Nephron progenitor cell (in vitro differentiated cells): ENCODE measurements at regions not wholly inside any gene's neighbourhood (a gene's known extent, or its start where the extent isn't known, plus 50 kb on each side); places are given as distances from the start of the nearest gene placed in this dataset.
A peak's percentile ranks its signal among the peaks of the same experiment; 100 is the strongest.
"Not testable (repeated sequence)": the region's sequence is repeated elsewhere in the genome, so short reads cannot be mapped to it uniquely, and the experiment has no call there.

ENCODE experiments used
- DNase-seq: peaks from one replicate; pipeline ENCODE4 v3.0.0; 2021
- H3K27ac Mint-ChIP-seq: 2 replicates; pipeline ENCODE4 v1.8.0; 2021; ENCODE audit warnings: mild to moderate bottlenecking, moderate library complexity, mixed read lengths
- H3K27me3 Mint-ChIP-seq: 2 replicates; pipeline ENCODE4 v1.8.0; 2021; ENCODE audit warnings: mild to moderate bottlenecking, low read depth, mixed read lengths; ENCODE audit not compliant: poor library complexity
- H3K36me3 Mint-ChIP-seq: 2 replicates; pipeline ENCODE4 v1.8.0; 2021; ENCODE audit warnings: low read depth, mixed read lengths
- H3K4me1 Mint-ChIP-seq: 2 replicates; pipeline ENCODE4 v1.8.0; 2021; ENCODE audit warnings: mixed read lengths
- H3K4me3 Mint-ChIP-seq: 2 replicates; pipeline ENCODE4 v1.8.0; 2021; ENCODE audit warnings: mild to moderate bottlenecking, moderate library complexity, mixed read lengths
- H3K9me3 Mint-ChIP-seq: 2 replicates; pipeline ENCODE4 v1.8.0; 2021; ENCODE audit warnings: mild to moderate bottlenecking, moderate library complexity, mixed read lengths
- TF ChIP-seq, protein P1 (sequence below): fragments of 200-600 bp; sonication (generic); IDR thresholded peaks from 2 replicates; pipeline ENCODE4 v1.5.0; 2021; ENCODE audit warnings: antibody characterized with exemption

DNA sequence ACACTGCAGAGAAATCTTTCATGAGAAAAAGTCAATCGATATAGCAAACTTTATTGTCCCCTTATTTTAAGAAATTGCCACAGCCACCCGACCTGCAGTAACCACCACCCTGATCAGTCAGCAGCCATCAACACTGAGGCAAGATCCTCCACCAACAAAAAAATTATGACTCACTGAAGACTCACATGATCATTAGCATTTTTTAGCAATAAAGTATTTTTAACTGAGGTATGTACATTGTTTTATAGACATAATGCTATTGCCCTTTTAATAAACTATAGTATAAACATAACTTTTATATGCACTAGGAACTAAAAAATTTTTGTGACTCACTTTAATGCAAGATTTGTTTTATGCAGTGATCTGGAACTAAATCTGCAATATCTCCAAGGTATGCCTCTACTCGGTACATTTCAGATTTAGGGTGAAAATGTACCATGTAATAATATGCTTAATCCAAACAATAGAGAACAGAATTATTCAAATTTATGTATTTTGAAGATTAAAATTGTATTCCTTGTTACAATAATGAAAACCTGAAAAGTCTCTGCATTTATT is 79.2 kb upstream of the CEP126 start:
- no peak for DNase-seq
- Mint-ChIP-seq H3K36me3 (no peaks in the 10 kb centered on the region), H3K9me3 (no peaks in the 10 kb centered on the region), H3K4me1 (no peaks in the 10 kb centered on the region), H3K27me3 (peaks cover 6% of the 10 kb centered on the region), H3K27ac (no peak overlapping the region), H3K4me3 (no peak overlapping the region)
- TF ChIP-seq, protein P1, sequence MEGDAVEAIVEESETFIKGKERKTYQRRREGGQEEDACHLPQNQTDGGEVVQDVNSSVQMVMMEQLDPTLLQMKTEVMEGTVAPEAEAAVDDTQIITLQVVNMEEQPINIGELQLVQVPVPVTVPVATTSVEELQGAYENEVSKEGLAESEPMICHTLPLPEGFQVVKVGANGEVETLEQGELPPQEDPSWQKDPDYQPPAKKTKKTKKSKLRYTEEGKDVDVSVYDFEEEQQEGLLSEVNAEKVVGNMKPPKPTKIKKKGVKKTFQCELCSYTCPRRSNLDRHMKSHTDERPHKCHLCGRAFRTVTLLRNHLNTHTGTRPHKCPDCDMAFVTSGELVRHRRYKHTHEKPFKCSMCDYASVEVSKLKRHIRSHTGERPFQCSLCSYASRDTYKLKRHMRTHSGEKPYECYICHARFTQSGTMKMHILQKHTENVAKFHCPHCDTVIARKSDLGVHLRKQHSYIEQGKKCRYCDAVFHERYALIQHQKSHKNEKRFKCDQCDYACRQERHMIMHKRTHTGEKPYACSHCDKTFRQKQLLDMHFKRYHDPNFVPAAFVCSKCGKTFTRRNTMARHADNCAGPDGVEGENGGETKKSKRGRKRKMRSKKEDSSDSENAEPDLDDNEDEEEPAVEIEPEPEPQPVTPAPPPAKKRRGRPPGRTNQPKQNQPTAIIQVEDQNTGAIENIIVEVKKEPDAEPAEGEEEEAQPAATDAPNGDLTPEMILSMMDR = no peak

DNA sequence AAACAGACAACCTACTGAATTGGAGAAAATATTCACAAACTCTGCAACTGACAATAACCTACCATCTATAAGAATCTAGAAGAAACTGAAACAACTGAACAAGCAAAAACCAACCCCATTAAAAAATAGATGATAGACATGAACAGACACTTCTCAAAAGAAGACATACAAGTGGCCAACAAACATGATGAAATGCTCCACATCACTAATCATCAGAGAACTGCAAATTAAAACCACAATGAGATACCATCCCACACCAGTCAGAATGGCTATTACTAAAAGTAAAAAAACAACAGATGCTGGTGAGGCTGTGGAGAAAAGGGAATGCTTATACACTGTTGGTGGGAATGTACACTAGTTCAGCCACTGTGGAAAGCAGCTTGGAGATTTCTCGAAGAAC is 84.3 kb upstream of the CEP126 start:
- not testable (repeated sequence) for H3K9me3 Mint-ChIP-seq

GRCh38 chr11:101825531-101825930 is 89.3 kb upstream of the CEP126 start:
- Mint-ChIP-seq H3K27me3 (no peaks in the 10 kb centered on the region), H3K4me1 (no peaks in the 10 kb centered on the region)

More for the DNA sequence above, 84.3 kb upstream of the CEP126 start:
- not testable (repeated sequence) for H3K36me3 Mint-ChIP-seq, H3K4me3 Mint-ChIP-seq, H3K27me3 Mint-ChIP-seq, DNase-seq, H3K4me1 Mint-ChIP-seq, H3K27ac Mint-ChIP-seq

DNA sequence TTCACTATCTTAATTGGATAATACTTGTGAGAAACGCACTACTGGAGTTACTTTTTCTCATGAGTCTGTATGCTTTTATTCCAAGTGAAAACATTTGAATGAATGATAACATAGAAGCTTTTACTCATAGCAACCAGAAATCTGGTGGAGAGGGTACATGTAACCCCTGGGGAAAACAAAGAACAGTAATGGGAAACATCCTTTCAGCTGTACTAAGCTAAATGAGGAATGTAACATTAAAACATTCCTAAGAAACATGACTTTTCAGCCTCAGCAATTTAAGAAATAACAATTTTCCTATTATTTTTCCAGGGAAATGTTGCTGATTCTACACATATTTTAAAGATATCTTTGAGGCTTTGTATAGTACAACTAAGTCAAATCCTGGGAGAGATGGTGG is 97.2 kb upstream of the CEP126 start:
- Mint-ChIP-seq H3K4me1 (no peaks in the 10 kb centered on the region), H3K36me3 (no peaks in the 10 kb centered on the region), H3K4me3 (no peak overlapping the region), H3K9me3 (no peaks in the 10 kb centered on the region), H3K27ac (no peak overlapping the region), H3K27me3 (no peaks in the 10 kb centered on the region)
- TF ChIP-seq, protein P1 = no peak
- DNase-seq = no peak

More at GRCh38 chr11:101825531-101825930, 89.3 kb upstream of the CEP126 start:
- Mint-ChIP-seq H3K9me3 (no peaks in the 10 kb centered on the region), H3K27ac (no peak overlapping the region), H3K4me3 (no peak overlapping the region), H3K36me3 (no peaks in the 10 kb centered on the region)
- TF ChIP-seq, protein P1 = no peak
- DNase-seq = no peak

DNA sequence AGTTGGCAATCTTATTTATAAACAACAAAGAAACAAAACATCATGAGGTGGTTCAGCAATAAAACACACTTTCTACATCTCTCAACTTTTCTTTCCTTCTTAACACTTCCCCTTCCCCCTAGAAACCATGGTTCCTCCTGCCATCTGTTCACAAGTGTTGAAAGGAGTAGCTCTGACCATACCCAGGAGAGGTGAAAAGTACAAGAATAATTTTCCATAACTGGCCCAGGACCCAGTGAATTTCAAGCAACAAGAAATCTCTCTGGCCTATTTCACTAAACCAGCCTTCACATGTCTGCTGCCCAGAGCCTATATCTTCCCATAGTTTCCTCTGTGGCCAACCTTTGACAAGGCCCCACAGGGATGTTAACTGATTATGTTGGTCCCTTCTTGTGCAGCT is 98.2 kb upstream of the CEP126 start:
- Mint-ChIP-seq H3K27ac (peak overlapping the region; percentile 45), H3K9me3 (no peaks in the 10 kb centered on the region), H3K27me3 (no peaks in the 10 kb centered on the region), H3K4me3 (no peak overlapping the region), H3K36me3 (no peaks in the 10 kb centered on the region), H3K4me1 (no peaks in the 10 kb centered on the region)
- DNase-seq = no peak
- TF ChIP-seq, protein P1 = no peak

DNA sequence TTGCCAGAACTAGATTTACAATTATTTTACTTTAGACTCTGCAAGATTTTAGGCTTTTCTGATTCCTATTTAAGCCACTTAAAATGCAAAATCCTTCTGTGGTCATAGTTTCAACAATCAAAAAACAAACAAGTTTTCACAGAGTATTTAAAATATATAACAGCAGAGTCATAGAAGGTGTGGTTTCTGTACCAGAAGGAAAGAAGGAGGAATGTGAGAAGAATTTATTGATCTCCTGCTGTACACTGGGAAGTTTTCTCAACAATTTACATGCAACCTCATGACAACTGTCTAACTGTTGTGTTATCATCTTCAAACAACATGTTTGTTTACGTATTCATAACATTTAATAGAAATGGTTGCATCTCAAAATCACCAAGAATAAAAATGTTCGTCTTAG is 102.3 kb upstream of the CEP126 start:
- TF ChIP-seq, protein P1 = no peak
- Mint-ChIP-seq H3K4me1 (peaks cover 7% of the 10 kb centered on the region), H3K27me3 (no peaks in the 10 kb centered on the region), H3K4me3 (no peak overlapping the region), H3K36me3 (no peaks in the 10 kb centered on the region), H3K27ac (no peak overlapping the region), H3K9me3 (no peaks in the 10 kb centered on the region)
- no peak for DNase-seq
